B cell (primary cell): ENCODE measurements at regions not wholly inside any gene's neighbourhood (a gene's known extent, or its start where the extent isn't known, plus 50 kb on each side); places are given as distances from the start of the nearest gene placed in this dataset.

Experiments used
- CTCF ChIP-seq: fragments of 200-600 bp; IDR thresholded peaks from one replicate; pipeline ENCODE4 v1.8.0; 2022; ENCODE audit warnings: antibody characterized with exemption, mild to moderate bottlenecking
- EZH2 ChIP-seq: IDR thresholded peaks from 2 replicates; pipeline ENCODE4 v1.6.1; 2012; ENCODE audit warnings: borderline replicate concordance, low read depth, mild to moderate bottlenecking, moderate library complexity, low read length; ENCODE audit not compliant: insufficient read depth, poor library complexity, severe bottlenecking

- TF ChIP-seq CTCF = no peak
- no peak for TF ChIP-seq EZH2
Measured at GRCh38 chr2:24411488-24412151, 51.3 kb upstream of the ITSN2 start.
